ENCODE measurements at regions not wholly inside any gene's neighbourhood (a gene's known extent, or its start where the extent isn't known, plus 50 kb on each side); places are given as distances from the start of the nearest gene placed in this dataset.

DNA sequence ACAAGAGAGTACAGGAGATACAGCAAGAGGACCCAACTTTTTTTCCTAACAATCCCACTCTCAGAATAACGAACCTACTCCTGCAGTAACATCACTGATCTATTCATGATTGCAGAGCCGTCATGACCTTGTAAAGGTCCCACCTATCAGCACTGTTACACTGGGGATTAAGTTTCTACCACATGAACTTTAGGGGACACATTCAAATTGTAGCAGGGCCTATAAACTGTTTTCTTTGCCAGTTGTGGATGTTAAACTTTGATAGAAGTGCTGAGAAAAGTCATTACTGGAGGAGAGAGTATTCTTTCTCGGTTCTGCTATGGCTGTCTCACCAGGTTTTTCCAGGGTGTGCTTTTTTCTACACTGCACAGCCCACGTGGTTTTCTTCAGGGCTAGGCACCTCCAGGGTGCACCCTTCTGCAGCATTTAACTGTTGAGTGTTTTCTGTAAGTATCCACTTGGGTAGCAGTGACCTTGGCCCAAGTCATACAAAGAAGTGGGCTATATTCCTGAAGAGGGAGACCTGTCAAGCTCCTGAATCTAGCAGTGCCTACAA lies 131.6 kb upstream of the AHR start:
- no peak for TF ChIP-seq POLR2A (IDR thresholded peaks at IDR 0.05)
- TF ChIP-seq, protein P1, sequence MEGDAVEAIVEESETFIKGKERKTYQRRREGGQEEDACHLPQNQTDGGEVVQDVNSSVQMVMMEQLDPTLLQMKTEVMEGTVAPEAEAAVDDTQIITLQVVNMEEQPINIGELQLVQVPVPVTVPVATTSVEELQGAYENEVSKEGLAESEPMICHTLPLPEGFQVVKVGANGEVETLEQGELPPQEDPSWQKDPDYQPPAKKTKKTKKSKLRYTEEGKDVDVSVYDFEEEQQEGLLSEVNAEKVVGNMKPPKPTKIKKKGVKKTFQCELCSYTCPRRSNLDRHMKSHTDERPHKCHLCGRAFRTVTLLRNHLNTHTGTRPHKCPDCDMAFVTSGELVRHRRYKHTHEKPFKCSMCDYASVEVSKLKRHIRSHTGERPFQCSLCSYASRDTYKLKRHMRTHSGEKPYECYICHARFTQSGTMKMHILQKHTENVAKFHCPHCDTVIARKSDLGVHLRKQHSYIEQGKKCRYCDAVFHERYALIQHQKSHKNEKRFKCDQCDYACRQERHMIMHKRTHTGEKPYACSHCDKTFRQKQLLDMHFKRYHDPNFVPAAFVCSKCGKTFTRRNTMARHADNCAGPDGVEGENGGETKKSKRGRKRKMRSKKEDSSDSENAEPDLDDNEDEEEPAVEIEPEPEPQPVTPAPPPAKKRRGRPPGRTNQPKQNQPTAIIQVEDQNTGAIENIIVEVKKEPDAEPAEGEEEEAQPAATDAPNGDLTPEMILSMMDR (IDR thresholded peaks at IDR 0.05): no peak
